AG09319 (cell line): ENCODE measurements at regions not wholly inside any gene's neighbourhood (a gene's known extent, or its start where the extent isn't known, plus 50 kb on each side); places are given as distances from the start of the nearest gene placed in this dataset.

Experiments
- DNase-seq: peaks from one replicate; pipeline ENCODE4 v3.0.0-alpha.2; 2010; ENCODE audit warnings: low read depth; ENCODE audit errors: extremely low read depth
- CTCF ChIP-seq: IDR thresholded peaks from 2 replicates; pipeline ENCODE4 v1.5.1; 2011; ENCODE audit warnings: low read depth, mild to moderate bottlenecking, inconsistent platforms, low read length, moderate library complexity

- DNase-seq, result no peak
- no peak for TF ChIP-seq CTCF
These were observed 169.7 kb upstream of the ATP2B1 start for GRCh38 chr12:89878327-89878726.

GRCh38 chr12:89877671-89878070, 169.0 kb upstream of the ATP2B1 start:
- no peak for DNase-seq
- no peak for TF ChIP-seq CTCF

- no peak for TF ChIP-seq CTCF
- no peak for DNase-seq
These were observed 168.5 kb upstream of the ATP2B1 start for GRCh38 chr12:89877136-89877535.

- no peak for TF ChIP-seq CTCF
- no peak for DNase-seq
These were observed 167.2 kb upstream of the ATP2B1 start for GRCh38 chr12:89875809-89876208.

- DNase-seq, result no peak
- no peak for TF ChIP-seq CTCF
These were observed 166.6 kb upstream of the ATP2B1 start for GRCh38 chr12:89875225-89875624.

GRCh38 chr12:89874146-89874545, 165.5 kb upstream of the ATP2B1 start:
- TF ChIP-seq CTCF, result no peak
- DNase-seq, result no peak

GRCh38 chr12:89873745-89874144, 165.1 kb upstream of the ATP2B1 start:
- DNase-seq, result no peak
- no peak for TF ChIP-seq CTCF
